GM18502 (cell line): ENCODE measurements at regions not wholly inside any gene's neighbourhood (a gene's known extent, or its start where the extent isn't known, plus 50 kb on each side); places are given as distances from the start of the nearest gene placed in this dataset.

Experiments used
- ATAC-seq: cut with Tn5 transposase; IDR thresholded peaks from one replicate; pipeline ENCODE4 v1.9.1; 2021; ENCODE audit warnings: mild to moderate bottlenecking; ENCODE audit not compliant: unreplicated experiment, poor library complexity

- ATAC-seq: no peak
Observed at GRCh38 chr2:152907046-152907445, 188.6 kb downstream of the ARL6IP6 start.

DNA sequence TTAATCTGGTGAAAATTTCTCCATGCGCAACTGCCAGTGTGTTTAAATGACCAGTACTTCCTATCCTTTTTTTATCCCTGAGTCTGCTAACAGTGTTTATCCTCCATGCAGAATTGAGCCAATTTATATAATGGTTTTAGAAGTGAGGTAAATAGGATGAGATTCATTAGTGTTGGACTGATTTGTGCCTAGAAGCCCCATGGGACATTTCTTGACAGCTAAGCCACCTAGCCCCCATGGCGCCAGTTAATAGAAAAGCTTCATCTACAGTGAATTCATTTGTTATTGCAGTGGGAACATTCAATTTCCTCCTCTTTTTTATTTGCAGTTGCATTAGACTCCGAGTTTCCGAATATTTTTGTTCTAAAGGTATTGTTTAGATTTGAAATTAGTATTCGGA is 175.6 kb downstream of the ARL6IP6 start:
- ATAC-seq: no peak

DNA sequence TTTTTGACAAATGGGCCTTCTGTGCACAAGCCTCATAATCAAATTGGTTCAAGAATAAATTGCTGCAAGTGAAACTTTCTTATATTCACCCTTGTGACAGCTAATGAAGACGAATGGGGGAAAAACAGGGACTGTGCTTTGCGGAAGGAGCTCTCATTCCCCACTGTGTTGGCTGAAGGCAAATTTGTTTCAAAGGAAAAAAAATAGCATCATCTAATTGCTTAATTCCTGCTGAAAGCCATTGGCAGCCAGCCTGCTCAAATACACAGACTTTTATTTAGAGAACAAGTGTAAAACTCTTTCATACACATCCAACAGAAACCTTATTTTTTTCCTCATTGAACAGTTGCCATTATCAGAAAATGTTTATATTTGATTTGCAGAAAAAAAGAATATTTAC is 172.3 kb downstream of the ARL6IP6 start:
- no peak for ATAC-seq

DNA sequence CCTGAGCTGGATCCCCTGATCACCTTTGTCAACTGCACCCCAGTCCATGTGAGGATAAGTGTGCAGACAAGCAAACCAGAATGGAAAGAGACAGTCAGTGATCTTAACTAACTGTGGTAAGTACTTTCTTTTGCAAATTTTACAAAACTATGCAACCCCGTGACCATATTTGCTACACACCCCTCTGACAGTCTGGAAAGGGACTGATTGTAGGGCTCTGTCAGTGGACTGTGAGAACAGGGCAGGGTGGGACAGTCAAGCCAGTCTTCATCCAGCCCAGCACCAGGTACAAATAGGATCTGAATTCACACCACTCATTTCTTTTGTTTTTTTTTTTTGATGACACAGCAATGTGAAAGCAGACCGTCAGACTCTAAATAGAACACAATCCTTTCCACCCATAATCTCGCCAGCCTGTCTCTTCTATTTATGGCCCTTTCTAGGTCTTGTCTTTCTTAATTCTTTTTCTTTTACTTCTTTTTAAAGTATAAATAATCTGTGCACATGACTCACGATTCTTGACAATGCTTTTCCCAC is 165.6 kb downstream of the ARL6IP6 start:
- no peak for ATAC-seq

GRCh38 chr2:152881527-152881926 is 163.1 kb downstream of the ARL6IP6 start:
- no peak for ATAC-seq

DNA sequence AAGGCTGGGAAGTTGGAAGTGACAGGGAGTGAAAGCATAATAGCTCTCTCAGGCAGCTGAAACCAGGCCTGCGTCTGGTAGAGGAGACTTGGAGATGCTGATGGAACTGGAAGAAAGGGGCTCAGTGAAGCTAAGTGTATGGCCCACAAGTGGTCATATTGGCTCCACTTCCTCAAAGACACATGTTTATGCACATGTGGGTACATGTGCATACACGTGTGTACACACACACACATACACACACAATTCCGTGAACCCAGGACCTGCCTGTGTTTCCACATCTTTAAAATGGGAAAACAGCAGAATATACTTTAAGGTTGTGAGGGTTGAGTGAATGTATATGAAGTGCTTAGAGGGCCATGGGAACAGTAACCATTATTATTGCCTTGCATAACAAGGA is 160.9 kb downstream of the ARL6IP6 start:
- ATAC-seq: no peak

GRCh38 chr2:152875701-152876695 is 157.6 kb downstream of the ARL6IP6 start:
- no peak for ATAC-seq

DNA sequence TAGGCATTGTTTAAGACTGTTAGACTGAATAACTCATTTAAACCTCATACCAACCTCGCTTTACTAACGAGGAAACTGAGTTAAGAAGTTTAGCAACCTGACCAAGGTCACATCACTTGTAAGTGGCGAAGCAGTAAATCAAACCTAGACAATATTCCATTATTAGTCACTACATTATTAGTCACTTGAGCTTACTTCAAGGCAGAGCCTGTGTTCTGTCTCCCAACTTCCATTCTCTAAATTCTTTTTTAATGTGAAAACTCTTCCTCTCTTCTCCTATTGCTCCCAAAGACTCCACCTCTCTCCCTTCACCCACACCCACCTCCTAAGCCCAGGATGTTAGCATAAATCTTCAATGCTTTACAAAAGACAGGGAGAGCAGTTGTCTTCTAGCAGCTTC is 156.5 kb downstream of the ARL6IP6 start:
- ATAC-seq: no peak

- no peak for ATAC-seq
Observed at GRCh38 chr2:152870239-152870638, 151.8 kb downstream of the ARL6IP6 start.

GRCh38 chr2:152867397-152867796 is 149.0 kb downstream of the ARL6IP6 start:
- no peak for ATAC-seq

- no peak for ATAC-seq
Observed at GRCh38 chr2:152864601-152865149, 146.3 kb downstream of the ARL6IP6 start.

GRCh38 chr2:152863826-152864225 is 145.4 kb downstream of the ARL6IP6 start:
- ATAC-seq: no peak

- peak; percentile 71 for ATAC-seq
Observed at GRCh38 chr2:152861349-152861942, 143.0 kb downstream of the ARL6IP6 start.

DNA sequence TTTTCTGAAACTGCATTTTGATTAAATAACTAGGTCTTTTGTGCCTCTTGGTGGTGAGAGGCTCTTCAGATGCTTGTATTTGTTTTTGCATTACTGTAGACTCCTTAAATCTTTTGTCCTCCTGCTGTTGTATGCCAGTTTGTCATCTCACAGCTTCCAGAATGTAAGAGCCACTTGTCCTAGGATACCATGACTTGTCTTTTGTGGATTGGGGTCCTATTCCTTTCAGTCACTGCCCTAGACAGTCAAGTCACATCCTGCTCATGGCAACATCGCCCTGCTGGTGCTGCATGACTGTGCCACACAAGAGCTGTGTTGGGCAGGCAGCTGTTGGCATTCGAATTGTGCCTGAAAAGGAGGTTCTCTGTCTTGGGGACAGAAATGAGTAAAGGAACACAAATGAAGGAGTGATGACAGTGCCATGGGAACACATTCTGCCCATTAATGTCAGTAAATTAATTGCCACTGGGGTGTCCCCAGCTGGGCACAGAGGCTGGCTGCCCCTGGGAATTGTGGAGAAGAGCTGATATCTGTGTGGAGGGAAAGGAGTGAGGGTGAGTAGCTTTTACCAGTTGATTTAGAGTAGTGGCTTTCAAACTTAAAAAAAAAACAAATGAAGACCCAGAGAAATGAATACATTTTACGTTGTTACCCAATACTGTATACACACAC is 140.3 kb downstream of the ARL6IP6 start:
- no peak for ATAC-seq

DNA sequence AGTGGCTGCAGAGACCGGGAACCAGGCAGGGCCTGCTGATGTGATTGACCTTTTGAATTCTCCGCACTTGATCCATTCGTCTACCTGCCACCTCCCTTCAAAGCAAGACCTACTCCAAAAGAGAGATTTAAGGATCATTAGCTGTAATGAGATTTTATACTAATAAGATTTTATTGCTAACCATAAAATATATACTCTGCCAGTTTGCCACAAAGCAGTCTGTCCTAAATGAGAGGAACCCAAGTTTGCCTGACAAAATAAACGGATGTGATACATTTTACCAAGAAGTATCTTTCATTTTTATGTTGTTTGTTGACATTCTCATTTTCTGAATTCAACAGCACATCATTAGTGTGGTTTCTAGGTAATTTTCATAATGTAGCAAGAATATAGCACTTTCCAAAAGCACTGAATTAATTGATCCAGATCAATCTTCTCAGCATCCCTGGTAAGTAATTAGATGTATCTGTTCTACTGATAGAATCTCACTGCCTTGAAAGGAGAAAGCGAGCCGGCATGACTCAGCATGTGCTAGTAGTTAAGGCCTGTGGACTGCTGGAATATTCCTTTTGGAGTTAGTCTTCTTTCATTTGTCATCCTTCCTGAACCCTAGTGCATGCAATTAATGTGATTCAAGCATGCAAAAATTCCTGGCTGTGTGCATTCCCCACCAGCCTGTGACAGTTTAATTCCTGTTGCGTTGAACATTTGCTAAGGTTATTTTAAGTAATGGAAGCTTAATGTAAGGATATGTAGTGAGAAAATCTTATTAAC is 128.5 kb downstream of the ARL6IP6 start:
- ATAC-seq: no peak

DNA sequence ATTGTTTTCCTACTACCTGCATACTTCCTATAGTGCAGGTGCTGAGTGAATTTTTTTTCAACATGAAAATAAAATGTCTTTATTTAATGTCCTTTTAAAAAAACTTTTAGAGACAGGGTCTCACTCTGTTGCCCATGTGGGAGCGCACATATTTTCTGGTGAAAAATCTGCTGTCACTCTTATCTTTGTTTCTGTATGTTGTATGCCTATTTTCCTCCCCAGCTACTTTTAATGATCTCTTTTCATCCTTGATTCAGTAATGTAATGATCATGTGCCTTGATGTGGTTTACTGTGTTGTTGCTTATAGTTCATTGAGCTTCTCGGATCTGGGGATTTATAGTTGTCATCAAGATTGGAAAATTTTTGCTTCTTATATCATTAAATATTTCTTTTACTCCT is 117.3 kb downstream of the ARL6IP6 start:
- ATAC-seq: no peak

GRCh38 chr2:152827944-152828343 is 109.5 kb downstream of the ARL6IP6 start:
- ATAC-seq: no peak

GRCh38 chr2:152826581-152827279 is 108.3 kb downstream of the ARL6IP6 start:
- no peak for ATAC-seq

- no peak for ATAC-seq
Observed at GRCh38 chr2:152825834-152826233, 107.4 kb downstream of the ARL6IP6 start.
